Right lung (tissue), 2 donors: ENCODE measurements at regions not wholly inside any gene's neighbourhood (a gene's known extent, or its start where the extent isn't known, plus 50 kb on each side); places are given as distances from the start of the nearest gene placed in this dataset.
"Not testable (repeated sequence)": the region's sequence is repeated elsewhere in the genome, so short reads cannot be mapped to it uniquely, and the experiment has no call there.

ENCODE experiments used
- DNase-seq, 2 donors: peaks; one replicate each; pipeline ENCODE4 v3.0.0-alpha.2; 2013

GRCh38 chr2:5148392-5149085 lies 543.6 kb upstream of the SOX11 start:
- DNase-seq: no peak

GRCh38 chr2:5150871-5151270 lies 541.3 kb upstream of the SOX11 start:
- DNase-seq: no peak

- peak in 1 of 2 donors; percentile 23 for DNase-seq
Observed at GRCh38 chr2:5164776-5165525, 527.2 kb upstream of the SOX11 start.

GRCh38 chr2:5172923-5173322 lies 519.3 kb upstream of the SOX11 start:
- no peak for DNase-seq

GRCh38 chr2:5173876-5174535 lies 518.2 kb upstream of the SOX11 start:
- no peak for DNase-seq

- DNase-seq: no peak
Observed at GRCh38 chr2:5175231-5175630, 517.0 kb upstream of the SOX11 start.

GRCh38 chr2:5176764-5177163 lies 515.4 kb upstream of the SOX11 start:
- DNase-seq: no peak

GRCh38 chr2:5183031-5183430 lies 509.2 kb upstream of the SOX11 start:
- DNase-seq: no peak

- DNase-seq: no peak
Observed at GRCh38 chr2:5187283-5187682, 504.9 kb upstream of the SOX11 start.

GRCh38 chr2:5188636-5189035 lies 503.5 kb upstream of the SOX11 start:
- no peak for DNase-seq

GRCh38 chr2:5190023-5190422 lies 502.2 kb upstream of the SOX11 start:
- no peak for DNase-seq

- DNase-seq: no peak
Observed at GRCh38 chr2:5195636-5196035, 496.5 kb upstream of the SOX11 start.

- DNase-seq: no peak
Observed at GRCh38 chr2:5203134-5203755, 488.9 kb upstream of the SOX11 start.

GRCh38 chr2:5206742-5207141 lies 485.4 kb upstream of the SOX11 start:
- DNase-seq: not testable (repeated sequence)

GRCh38 chr2:5215989-5216607 lies 476.1 kb upstream of the SOX11 start:
- DNase-seq: no peak

GRCh38 chr2:5227062-5227699 lies 465.0 kb upstream of the SOX11 start:
- no peak for DNase-seq

GRCh38 chr2:5229574-5229973 lies 462.6 kb upstream of the SOX11 start:
- DNase-seq: no peak

GRCh38 chr2:5230444-5230843 lies 461.7 kb upstream of the SOX11 start:
- no peak for DNase-seq

GRCh38 chr2:5230855-5231254 lies 461.3 kb upstream of the SOX11 start:
- no peak for DNase-seq

GRCh38 chr2:5231287-5231686 lies 460.9 kb upstream of the SOX11 start:
- DNase-seq: no peak

- no peak for DNase-seq
Observed at GRCh38 chr2:5234563-5234962, 457.6 kb upstream of the SOX11 start.

- DNase-seq: no peak
Observed at GRCh38 chr2:5235701-5236100, 456.5 kb upstream of the SOX11 start.
